B cell (primary cell): ENCODE measurements at regions not wholly inside any gene's neighbourhood (a gene's known extent, or its start where the extent isn't known, plus 50 kb on each side); places are given as distances from the start of the nearest gene placed in this dataset.

Source experiments
- ATAC-seq: fragments of 200-7000 bp; cut with Tn5 transposase; one replicate; pipeline ENCODE4 v1.10.0; 2021; ENCODE audit warnings: low read depth, mild to moderate bottlenecking, moderate number of reproducible peaks, moderate library complexity
- CTCF ChIA-PET: fragments of 350-600 bp; sonication (Branson Sonifier 250); formaldehyde crosslinking; loops from one replicate; lab custom pipeline; 2021; ENCODE audit warnings: antibody characterized with exemption, inconsistent platforms; lab: Charles Lee
- POLR2A ChIA-PET: fragments of 350-600 bp; sonication (Branson Sonifier 250); formaldehyde crosslinking; loops from one replicate; lab custom pipeline; 2021; ENCODE audit warnings: antibody characterized with exemption; lab: Charles Lee
- DNase-seq: peaks from one replicate; pipeline ENCODE4 v3.0.0; 2013
- H2AFZ ChIP-seq: 2 replicates; pipeline ENCODE4 v1.6.1; 2012; ENCODE audit warnings: mild to moderate bottlenecking, low read depth, low read length; ENCODE audit not compliant: insufficient read depth, poor library complexity, severe bottlenecking
- H3K27ac ChIP-seq, 2 donors: 1 replicate in 1 of 2; 2 replicates in 1 of 2; pipeline ENCODE4 v1.5.1; 2012 to 2013; ENCODE audit warnings: low read length in 2 of 2, mild to moderate bottlenecking in 2 of 2, moderate library complexity in 1 of 2
- H3K27me3 ChIP-seq, 4 experiments: fragments of 200-600 bp in 1 of 4; sonication (generic) in 1 of 4; replicated peaks in 1 of 4; 1 replicate in 2 of 4; 2 replicates in 2 of 4; pipeline versions ENCODE4 v1.6.1 to v1.7.0; 2013 to 2016; ENCODE audit warnings: low read length in 3 of 4, mild to moderate bottlenecking in 2 of 4, mixed read lengths in 1 of 4, moderate library complexity in 1 of 4; ENCODE audit not compliant: insufficient read depth in 4 of 4, control insufficient read depth in 3 of 4; ENCODE audit errors: control extremely low read depth in 1 of 4
- H3K36me3 ChIP-seq, 2 experiments: replicated peaks in 1 of 2; 1 replicate in 1 of 2; 2 replicates in 1 of 2; pipeline versions ENCODE4 v1.6.1 to v1.7.1; 2013; ENCODE audit warnings: low read length in 1 of 2; ENCODE audit not compliant: insufficient read depth in 2 of 2, control insufficient read depth in 1 of 2; ENCODE audit errors: control extremely low read depth in 1 of 2, extremely low read depth in 1 of 2
- H3K4me1 ChIP-seq, 2 donors: fragments of 200-600 bp in 1 of 2; sonication (generic) in 1 of 2; 1 replicate in 1 of 2; 2 replicates in 1 of 2; pipeline versions ENCODE4 v1.5.1 to v1.6.1; 2013 to 2017; ENCODE audit warnings: low read length in 2 of 2; ENCODE audit not compliant: control insufficient read depth in 2 of 2, insufficient read depth in 2 of 2
- H3K4me2 ChIP-seq: replicated peaks from 2 replicates; pipeline ENCODE3; 2012; ENCODE audit warnings: mild to moderate bottlenecking, low read depth, low read length; ENCODE audit not compliant: poor library complexity, severe bottlenecking
- H3K4me3 ChIP-seq, 5 experiments: fragments of 200-600 bp in 1 of 5; sonication (generic) in 1 of 5; 1 replicate in 3 of 5; 2 replicates in 2 of 5; pipeline versions ENCODE4 v1.5.1 to v1.7.0; 2011 to 2016; ENCODE audit warnings: low read length in 4 of 5, mild to moderate bottlenecking in 4 of 5, low read depth in 2 of 5, control low read depth in 1 of 5, moderate library complexity in 1 of 5; ENCODE audit not compliant: insufficient read depth in 1 of 5; ENCODE audit errors: control extremely low read depth in 1 of 5, extremely low read depth in 1 of 5
- H3K79me2 ChIP-seq: fragments of 200-600 bp; sonication (generic); one replicate; pipeline ENCODE4 v1.6.0; 2016; ENCODE audit warnings: low read length; ENCODE audit not compliant: control insufficient read depth, insufficient read depth
- H3K9ac ChIP-seq: fragments of 200-600 bp; sonication (generic); 2 replicates; pipeline ENCODE4 v1.6.1; 2017; ENCODE audit warnings: mild to moderate bottlenecking, low read length, moderate library complexity
- H3K9me3 ChIP-seq, 3 donors: one replicate each; pipeline versions ENCODE4 v1.6.1 to v1.7.1; 2013; ENCODE audit warnings: low read length in 2 of 3; ENCODE audit not compliant: control insufficient read depth in 2 of 3, insufficient read depth in 1 of 3; ENCODE audit errors: control extremely low read depth in 1 of 3
- H4K20me1 ChIP-seq: 2 replicates; pipeline ENCODE4 v1.6.0; 2012; ENCODE audit warnings: mild to moderate bottlenecking, low read length; ENCODE audit not compliant: insufficient read depth, control insufficient read depth, poor library complexity, severe bottlenecking
- H3K27ac Mint-ChIP-seq: one replicate; pipeline ENCODE4 v1.8.0; 2021; ENCODE audit warnings: mixed read lengths
- H3K27me3 Mint-ChIP-seq: one replicate; pipeline ENCODE4 v1.8.0; 2021; ENCODE audit warnings: mixed read lengths
- H3K4me1 Mint-ChIP-seq: one replicate; pipeline ENCODE4 v1.8.0; 2021; ENCODE audit warnings: mixed read lengths
- H3K4me3 Mint-ChIP-seq: one replicate; pipeline ENCODE4 v1.8.0; 2021; ENCODE audit warnings: mixed read lengths
- H3K9me3 Mint-ChIP-seq: one replicate; pipeline ENCODE4 v1.8.0; 2022; ENCODE audit warnings: mixed read lengths; ENCODE audit not compliant: insufficient read depth
- CTCF ChIP-seq: fragments of 200-600 bp; IDR thresholded peaks from one replicate; pipeline ENCODE4 v1.8.0; 2022; ENCODE audit warnings: antibody characterized with exemption, mild to moderate bottlenecking
- EZH2 ChIP-seq: IDR thresholded peaks from 2 replicates; pipeline ENCODE4 v1.6.1; 2012; ENCODE audit warnings: borderline replicate concordance, low read depth, mild to moderate bottlenecking, moderate library complexity, low read length; ENCODE audit not compliant: insufficient read depth, poor library complexity, severe bottlenecking
- WGBS: methylation state at CpG from one replicate; pipeline ENCODE4 v1.1.5; 2013; ENCODE audit warnings: missing lambda C conversion rate; ENCODE audit not compliant: insufficient coverage; 5-methylcytosine and 5-hydroxymethylcytosine counted together
- intact Hi-C: fragments of 100-400 bp; cut with micrococcal nuclease; formaldehyde crosslinking; loops from one replicate; pipeline ENCODE4 v1.10.0; 2022

DNA sequence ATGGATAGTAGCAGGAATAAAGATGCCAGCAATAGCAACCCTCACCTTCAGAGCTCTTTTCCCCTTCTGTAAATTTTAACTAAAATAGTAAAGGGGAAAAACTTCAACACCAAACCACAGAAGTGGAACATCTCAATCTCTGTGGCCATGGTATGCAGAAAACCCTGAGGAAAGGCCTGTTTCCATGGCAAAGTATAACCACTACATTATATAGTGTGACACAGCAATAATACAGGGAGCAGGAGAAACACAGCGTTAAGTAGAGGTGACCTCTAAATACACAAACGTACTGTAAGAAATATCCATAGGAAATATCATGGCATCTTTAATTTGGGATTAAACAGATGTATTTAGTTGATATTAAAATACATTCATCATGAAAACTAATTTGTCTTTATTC, 106.4 kb downstream of the SLC24A2 start:
- H3K4me3 Mint-ChIP-seq = no peak overlapping the region
- H3K36me3 ChIP-seq = no peaks in the 10 kb centered on the region
- no peak overlapping the region for H3K27ac Mint-ChIP-seq
- CTCF ChIA-PET = no interaction called here
- H3K79me2 ChIP-seq = no peaks in the 10 kb centered on the region
- WGBS = no CpG with 5 or more reads among the region's 2 CpGs
- intact Hi-C loops = no loop called here
- H3K4me3 ChIP-seq = no peak overlapping the region
- TF ChIP-seq EZH2 (no peak), CTCF (no peak)
- no peaks in the 10 kb centered on the region for H3K27me3 ChIP-seq
- H3K4me1 ChIP-seq = no peaks in the 10 kb centered on the region
- no peaks in the 10 kb centered on the region for H3K27me3 Mint-ChIP-seq
- ATAC-seq (no peak), DNase-seq (no peak)
- H3K4me2 ChIP-seq = no peak overlapping the region
- H2AFZ ChIP-seq = no peak overlapping the region
- POLR2A ChIA-PET = no interaction called here
- no peaks in the 10 kb centered on the region for H3K9me3 ChIP-seq
- no peak overlapping the region for H3K27ac ChIP-seq
- H3K9me3 Mint-ChIP-seq = peaks cover 8% of the 10 kb centered on the region
- H4K20me1 ChIP-seq = no peaks in the 10 kb centered on the region
- H3K9ac ChIP-seq = no peak overlapping the region
- H3K4me1 Mint-ChIP-seq = no peaks in the 10 kb centered on the region

DNA sequence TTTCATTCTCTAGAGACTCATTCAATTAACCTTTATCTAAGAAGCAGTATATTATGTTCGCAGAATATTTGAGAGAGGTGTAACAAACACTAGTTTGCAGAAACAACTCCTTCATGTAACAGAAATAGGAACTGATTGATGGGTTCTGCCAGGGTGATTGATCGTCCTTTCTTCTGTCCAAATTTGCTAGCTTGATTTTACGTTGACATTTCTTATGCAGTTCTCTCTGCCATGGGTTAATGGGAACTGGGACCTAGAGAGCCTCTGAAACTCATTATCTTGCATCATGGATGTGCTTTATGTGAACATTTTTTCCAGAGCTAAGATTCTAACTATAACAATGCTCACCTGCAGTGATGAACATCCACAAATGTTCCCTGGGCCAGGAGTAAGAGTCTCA, 107.0 kb downstream of the SLC24A2 start:
- Histone ChIP-seq H3K27me3 (no peaks in the 10 kb centered on the region), H3K4me3 (no peak overlapping the region), H3K4me1 (no peaks in the 10 kb centered on the region), H3K4me2 (no peak overlapping the region), H3K27ac (no peak overlapping the region), H3K36me3 (no peaks in the 10 kb centered on the region), H4K20me1 (no peaks in the 10 kb centered on the region), H3K9ac (no peak overlapping the region), H3K79me2 (no peaks in the 10 kb centered on the region), H2AFZ (no peak overlapping the region), H3K9me3 (no peaks in the 10 kb centered on the region)
- no peak for DNase-seq
- no peaks in the 10 kb centered on the region for H3K27me3 Mint-ChIP-seq
- ChIA-PET CTCF (no interaction called here), POLR2A (no interaction called here)
- no peak for ATAC-seq
- H3K9me3 Mint-ChIP-seq = peaks cover 8% of the 10 kb centered on the region
- H3K27ac Mint-ChIP-seq = no peak overlapping the region
- no peaks in the 10 kb centered on the region for H3K4me1 Mint-ChIP-seq
- intact Hi-C loops = no loop called here
- TF ChIP-seq EZH2 = no peak
- TF ChIP-seq CTCF = no peak
- H3K4me3 Mint-ChIP-seq = no peak overlapping the region
- WGBS = 71% methylated on average over 2 of the region's 3 CpGs
